HS-27A (cell line): ENCODE measurements at regions not wholly inside any gene's neighbourhood (a gene's known extent, or its start where the extent isn't known, plus 50 kb on each side); places are given as distances from the start of the nearest gene placed in this dataset.
"Not testable (repeated sequence)": the region's sequence is repeated elsewhere in the genome, so short reads cannot be mapped to it uniquely, and the experiment has no call there.

ENCODE experiments used
- DNase-seq: peaks from one replicate; pipeline ENCODE4 v3.0.0-alpha.2; 2012; ENCODE audit warnings: low read depth, missing footprints

GRCh38 chr3:168976969-168977368 lies 686.5 kb downstream of the MECOM start:
- no peak for DNase-seq

GRCh38 chr3:168975576-168975975 lies 687.9 kb downstream of the MECOM start:
- no peak for DNase-seq

GRCh38 chr3:168974617-168975403 lies 688.7 kb downstream of the MECOM start:
- no peak for DNase-seq

GRCh38 chr3:168973897-168974296 lies 689.6 kb downstream of the MECOM start:
- DNase-seq, result no peak

GRCh38 chr3:168973206-168973605 lies 690.3 kb downstream of the MECOM start:
- no peak for DNase-seq

- no peak for DNase-seq
Observed at GRCh38 chr3:168968609-168969008, 694.9 kb downstream of the MECOM start.

GRCh38 chr3:168964736-168965135 lies 698.8 kb downstream of the MECOM start:
- DNase-seq, result no peak

GRCh38 chr3:168961271-168961670 lies 702.2 kb downstream of the MECOM start:
- DNase-seq, result no peak

GRCh38 chr3:168959731-168960130 lies 703.8 kb downstream of the MECOM start:
- DNase-seq, result no peak

GRCh38 chr3:168958466-168958865 lies 705.0 kb downstream of the MECOM start:
- no peak for DNase-seq

- DNase-seq, result no peak
Observed at GRCh38 chr3:168956076-168956475, 707.4 kb downstream of the MECOM start.

GRCh38 chr3:168952551-168952950 lies 711.0 kb downstream of the MECOM start:
- no peak for DNase-seq

- DNase-seq, result no peak
Observed at GRCh38 chr3:168951884-168952283, 711.6 kb downstream of the MECOM start.

GRCh38 chr3:168951368-168951767 lies 712.1 kb downstream of the MECOM start:
- DNase-seq, result no peak

GRCh38 chr3:168950622-168951021 lies 712.9 kb downstream of the MECOM start:
- DNase-seq, result no peak

- no peak for DNase-seq
Observed at GRCh38 chr3:168939651-168940238, 723.8 kb downstream of the MECOM start.

GRCh38 chr3:168933614-168934013 lies 729.9 kb downstream of the MECOM start:
- peak; percentile 23 for DNase-seq

GRCh38 chr3:168929997-168930396 lies 733.5 kb downstream of the MECOM start:
- DNase-seq, result not testable (repeated sequence)

GRCh38 chr3:168926426-168926825 lies 737.1 kb downstream of the MECOM start:
- DNase-seq, result no peak

- DNase-seq, result no peak
Observed at GRCh38 chr3:168925568-168925967, 737.9 kb downstream of the MECOM start.

- no peak for DNase-seq
Observed at GRCh38 chr3:168914662-168915061, 748.9 kb downstream of the MECOM start.

GRCh38 chr3:168909260-168909659 lies 754.3 kb downstream of the MECOM start:
- no peak for DNase-seq

GRCh38 chr3:168895419-168895818 lies 768.1 kb downstream of the MECOM start:
- no peak for DNase-seq

- DNase-seq, result no peak
Observed at GRCh38 chr3:168894214-168894613, 769.3 kb downstream of the MECOM start.
